ENCODE measurements at regions not wholly inside any gene's neighbourhood (a gene's known extent, or its start where the extent isn't known, plus 50 kb on each side); places are given as distances from the start of the nearest gene placed in this dataset.

DNA sequence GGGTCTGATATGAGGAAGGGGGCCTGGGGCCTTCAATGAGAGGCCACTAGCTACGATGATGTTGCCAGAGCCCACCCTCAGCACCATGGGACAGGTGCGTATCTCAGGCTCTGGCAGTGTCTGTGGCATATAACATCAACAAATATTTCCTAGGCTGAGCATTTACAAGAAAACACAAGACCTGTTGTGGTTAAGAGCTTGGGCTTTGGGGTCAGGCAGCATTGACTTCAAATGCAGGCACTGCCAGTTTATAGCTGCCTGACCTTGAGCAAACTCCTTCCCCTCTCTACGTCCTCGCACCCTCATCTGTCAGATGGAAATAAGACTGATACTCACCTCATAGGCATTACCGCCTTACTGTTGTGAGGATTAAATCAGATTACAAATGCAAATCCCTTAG, 156.0 kb downstream of the KATNAL1 start:
- WGBS, 2 donors: 66 to 72% methylated on average over 4 to 5 of the region's 5 CpGs

GRCh38 chr13:30149248-30149647, 158.1 kb downstream of the KATNAL1 start:
- WGBS, 2 donors: 92 to 100% methylated on average over 2 of the region's 2 CpGs
- no peaks in the 10 kb centered on the region for H3K9me3 ChIP-seq
- TF ChIP-seq, protein P1, sequence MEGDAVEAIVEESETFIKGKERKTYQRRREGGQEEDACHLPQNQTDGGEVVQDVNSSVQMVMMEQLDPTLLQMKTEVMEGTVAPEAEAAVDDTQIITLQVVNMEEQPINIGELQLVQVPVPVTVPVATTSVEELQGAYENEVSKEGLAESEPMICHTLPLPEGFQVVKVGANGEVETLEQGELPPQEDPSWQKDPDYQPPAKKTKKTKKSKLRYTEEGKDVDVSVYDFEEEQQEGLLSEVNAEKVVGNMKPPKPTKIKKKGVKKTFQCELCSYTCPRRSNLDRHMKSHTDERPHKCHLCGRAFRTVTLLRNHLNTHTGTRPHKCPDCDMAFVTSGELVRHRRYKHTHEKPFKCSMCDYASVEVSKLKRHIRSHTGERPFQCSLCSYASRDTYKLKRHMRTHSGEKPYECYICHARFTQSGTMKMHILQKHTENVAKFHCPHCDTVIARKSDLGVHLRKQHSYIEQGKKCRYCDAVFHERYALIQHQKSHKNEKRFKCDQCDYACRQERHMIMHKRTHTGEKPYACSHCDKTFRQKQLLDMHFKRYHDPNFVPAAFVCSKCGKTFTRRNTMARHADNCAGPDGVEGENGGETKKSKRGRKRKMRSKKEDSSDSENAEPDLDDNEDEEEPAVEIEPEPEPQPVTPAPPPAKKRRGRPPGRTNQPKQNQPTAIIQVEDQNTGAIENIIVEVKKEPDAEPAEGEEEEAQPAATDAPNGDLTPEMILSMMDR (IDR thresholded peaks at IDR 0.05): no peak
- TF ChIP-seq POLR2A (IDR thresholded peaks at IDR 0.05): no peak
- DNase-seq: no peak
- no peaks in the 10 kb centered on the region for H3K4me1 ChIP-seq
- no peak overlapping the region for H3K27ac ChIP-seq
- no peaks in the 10 kb centered on the region for H3K36me3 ChIP-seq (ENCODE audit: low read depth, missing control alignments)
- H3K4me3 ChIP-seq: no peak overlapping the region
- intact Hi-C loops (cut with DNase I; ENCODE audit: low total_unique reads): no loop called here
- H3K27me3 ChIP-seq: no peaks in the 10 kb centered on the region

More for the DNA sequence above, 156.0 kb downstream of the KATNAL1 start:
- H3K27ac ChIP-seq: no peak overlapping the region
- no peaks in the 10 kb centered on the region for H3K9me3 ChIP-seq
- H3K36me3 ChIP-seq (ENCODE audit: low read depth, missing control alignments): no peaks in the 10 kb centered on the region
- no peak overlapping the region for H3K4me3 ChIP-seq
- intact Hi-C loops (cut with DNase I; ENCODE audit: low total_unique reads): no loop called here
- no peaks in the 10 kb centered on the region for H3K4me1 ChIP-seq
- TF ChIP-seq POLR2A (IDR thresholded peaks at IDR 0.05): no peak
- TF ChIP-seq, protein P1 (IDR thresholded peaks at IDR 0.05): no peak
- DNase-seq: no peak
- H3K27me3 ChIP-seq: no peaks in the 10 kb centered on the region

- H3K4me1 ChIP-seq: no peaks in the 10 kb centered on the region
- no peak overlapping the region for H3K27ac ChIP-seq
- DNase-seq: no peak
- intact Hi-C loops (cut with DNase I; ENCODE audit: low total_unique reads): no loop called here
- TF ChIP-seq, protein P1 (IDR thresholded peaks at IDR 0.05): no peak
- no peak for TF ChIP-seq POLR2A (IDR thresholded peaks at IDR 0.05)
- H3K27me3 ChIP-seq: no peaks in the 10 kb centered on the region
- H3K9me3 ChIP-seq: no peaks in the 10 kb centered on the region
- no peak overlapping the region for H3K4me3 ChIP-seq
- H3K36me3 ChIP-seq (ENCODE audit: low read depth, missing control alignments): no peaks in the 10 kb centered on the region
- WGBS, 2 donors: 94 to 95% methylated on average over 3 to 8 of the region's 8 CpGs
Observed at GRCh38 chr13:30148786-30149185, 158.6 kb downstream of the KATNAL1 start.

DNA sequence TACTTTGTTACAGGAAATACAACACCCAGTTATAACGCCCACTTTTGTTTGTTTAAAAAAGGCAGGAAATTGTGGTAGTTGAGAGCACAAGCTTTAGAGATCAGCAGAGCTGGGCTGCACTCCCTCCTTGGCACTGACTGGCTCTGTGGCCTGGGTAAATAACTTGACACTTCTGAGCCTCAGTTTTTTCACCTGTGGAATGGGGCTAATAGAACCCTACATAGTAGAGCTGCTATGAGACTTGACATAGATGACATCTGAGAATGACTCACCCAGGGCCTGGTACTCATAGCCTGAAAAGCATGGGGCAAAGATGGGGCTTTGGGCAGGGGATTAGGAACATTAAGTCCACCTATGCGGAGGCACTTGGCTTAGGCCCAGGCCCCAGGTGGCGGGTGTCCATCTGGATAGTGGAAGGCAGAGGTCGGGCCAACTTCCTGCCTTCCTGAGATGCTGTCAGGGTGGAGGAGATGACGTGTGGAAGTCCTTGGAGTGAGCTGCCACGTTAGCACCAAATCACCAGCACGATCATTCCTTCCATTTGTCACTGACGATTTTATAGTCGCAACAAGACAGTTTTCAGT, 159.1 kb downstream of the KATNAL1 start:
- no peak overlapping the region for H3K27ac ChIP-seq
- intact Hi-C loops (cut with DNase I; ENCODE audit: low total_unique reads): no loop called here

More for the DNA sequence above, 159.1 kb downstream of the KATNAL1 start:
- no peaks in the 10 kb centered on the region for H3K4me1 ChIP-seq
- WGBS, 2 donors: 77% methylated on average over 9 of the region's 9 CpGs
- DNase-seq: no peak
- H3K36me3 ChIP-seq (ENCODE audit: low read depth, missing control alignments): no peaks in the 10 kb centered on the region
- no peaks in the 10 kb centered on the region for H3K27me3 ChIP-seq
- no peak overlapping the region for H3K4me3 ChIP-seq
- no peaks in the 10 kb centered on the region for H3K9me3 ChIP-seq
- TF ChIP-seq, protein P1 (IDR thresholded peaks at IDR 0.05): no peak
- no peak for TF ChIP-seq POLR2A (IDR thresholded peaks at IDR 0.05)
